Ovary (tissue), 3 donors: ENCODE measurements at regions not wholly inside any gene's neighbourhood (a gene's known extent, or its start where the extent isn't known, plus 50 kb on each side); places are given as distances from the start of the nearest gene placed in this dataset.

Experiments
- POLR2A ChIP-seq: fragments of 450-650 bp; IDR thresholded peaks from one replicate; pipeline ENCODE4 v1.6.1; 2017; ENCODE audit warnings: antibody characterized with exemption, mild to moderate bottlenecking, moderate library complexity
- TF ChIP-seq, protein P1 (sequence below), 3 donors: fragments of 450-650 bp in 2 of 3; fragments of 200-600 bp in 1 of 3; IDR thresholded peaks; one replicate each; pipeline versions ENCODE4 v1.5.1 to v1.8.0; 2016 to 2022; ENCODE audit warnings: antibody characterized with exemption in 3 of 3, mild to moderate bottlenecking in 1 of 3
- donor health status: DM: no; HTN: no; CAD: no.

DNA sequence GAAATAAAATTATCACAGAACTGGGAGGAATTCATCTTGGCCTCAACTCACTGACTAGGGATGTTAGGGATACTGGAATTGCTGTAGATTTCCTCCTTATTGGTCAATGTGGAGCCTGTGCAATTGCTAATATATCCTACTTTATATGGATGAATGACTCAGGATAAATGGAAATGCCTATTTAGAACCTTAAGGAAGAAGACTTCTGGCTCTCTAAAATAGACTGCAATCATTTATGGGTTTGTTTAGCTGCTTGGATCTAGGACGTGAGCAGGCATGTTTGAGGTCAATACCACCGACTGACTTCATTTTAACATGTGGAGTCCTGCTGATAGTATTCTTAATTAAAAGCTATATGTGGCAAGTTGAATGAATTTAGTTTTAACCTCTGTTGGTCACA is 1040.1 kb upstream of the LRRN3 start:
- TF ChIP-seq, protein P1, sequence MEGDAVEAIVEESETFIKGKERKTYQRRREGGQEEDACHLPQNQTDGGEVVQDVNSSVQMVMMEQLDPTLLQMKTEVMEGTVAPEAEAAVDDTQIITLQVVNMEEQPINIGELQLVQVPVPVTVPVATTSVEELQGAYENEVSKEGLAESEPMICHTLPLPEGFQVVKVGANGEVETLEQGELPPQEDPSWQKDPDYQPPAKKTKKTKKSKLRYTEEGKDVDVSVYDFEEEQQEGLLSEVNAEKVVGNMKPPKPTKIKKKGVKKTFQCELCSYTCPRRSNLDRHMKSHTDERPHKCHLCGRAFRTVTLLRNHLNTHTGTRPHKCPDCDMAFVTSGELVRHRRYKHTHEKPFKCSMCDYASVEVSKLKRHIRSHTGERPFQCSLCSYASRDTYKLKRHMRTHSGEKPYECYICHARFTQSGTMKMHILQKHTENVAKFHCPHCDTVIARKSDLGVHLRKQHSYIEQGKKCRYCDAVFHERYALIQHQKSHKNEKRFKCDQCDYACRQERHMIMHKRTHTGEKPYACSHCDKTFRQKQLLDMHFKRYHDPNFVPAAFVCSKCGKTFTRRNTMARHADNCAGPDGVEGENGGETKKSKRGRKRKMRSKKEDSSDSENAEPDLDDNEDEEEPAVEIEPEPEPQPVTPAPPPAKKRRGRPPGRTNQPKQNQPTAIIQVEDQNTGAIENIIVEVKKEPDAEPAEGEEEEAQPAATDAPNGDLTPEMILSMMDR (IDR thresholded peaks at IDR 0.05), result no peak
- TF ChIP-seq POLR2A, result no peak
